Left lung (tissue), 4 donors: ENCODE measurements at regions not wholly inside any gene's neighbourhood (a gene's known extent, or its start where the extent isn't known, plus 50 kb on each side); places are given as distances from the start of the nearest gene placed in this dataset.

ENCODE experiments used
- ATAC-seq: fragments of 200-7000 bp; cut with Tn5 transposase; one replicate; pipeline ENCODE4 v1.9.1; 2020; ENCODE audit warnings: moderate library complexity
- DNase-seq, 4 donors: peaks; one replicate each; pipeline ENCODE4 v3.0.0-alpha.2; 2013 to 2020
- H3K27ac ChIP-seq, 2 donors: fragments of 200-600 bp; sonication (generic) in 1 of 2; one replicate each; pipeline versions ENCODE4 v1.5.0 to v1.8.0; 2020 to 2021
- H3K27me3 ChIP-seq, 2 donors: fragments of 200-600 bp; sonication (generic) in 1 of 2; one replicate each; pipeline versions ENCODE4 v1.5.0 to v1.8.0; 2020 to 2021
- H3K36me3 ChIP-seq, 2 donors: fragments of 200-600 bp; sonication (generic) in 1 of 2; one replicate each; pipeline versions ENCODE4 v1.5.0 to v1.8.0; 2020 to 2021
- H3K4me1 ChIP-seq, 2 donors: fragments of 200-600 bp; one replicate each; pipeline ENCODE4 v1.8.0; 2021
- H3K4me3 ChIP-seq, 2 donors: fragments of 200-600 bp; sonication (generic) in 1 of 2; one replicate each; pipeline versions ENCODE4 v1.5.0 to v1.8.0; 2020 to 2021; ENCODE audit warnings: mild to moderate bottlenecking in 1 of 2
- H3K9me3 ChIP-seq, 2 donors: fragments of 200-600 bp; sonication (generic) in 1 of 2; one replicate each; pipeline versions ENCODE4 v1.5.0 to v1.8.0; 2020 to 2021
- CTCF ChIP-seq, 2 donors: fragments of 200-600 bp; sonication (generic) in 1 of 2; IDR thresholded peaks; one replicate each; pipeline versions ENCODE4 v1.5.0 to v1.8.0; 2021; ENCODE audit warnings: antibody characterized with exemption in 2 of 2
- intact Hi-C, 2 donors: fragments of 100-400 bp; cut with DNase I; formaldehyde crosslinking; loops; one replicate each; pipeline versions ENCODE4 v1.11.2 to v1.14.2; 2022
- donor health status: DM: no; HTN: yes; CAD: no.
- donor health status: DM: no; HTN: no; CAD: no.

- intact Hi-C loops = no loop called here
- ATAC-seq (no peak), DNase-seq (no peak)
- no peak overlapping the region for H3K4me3 ChIP-seq
- H3K4me1 ChIP-seq = no peaks in the 10 kb centered on the region
- no peaks in the 10 kb centered on the region for H3K27me3 ChIP-seq
- H3K9me3 ChIP-seq = peaks cover 0 to 15% of the 10 kb centered on the region in 2 donors
- H3K36me3 ChIP-seq = no peaks in the 10 kb centered on the region
- TF ChIP-seq CTCF (IDR thresholded peaks at IDR 0.05) = no peak
- H3K27ac ChIP-seq = no peak overlapping the region
Measured at GRCh38 chr2:239890206-239890746, 134.9 kb downstream of the NDUFA10 start.

GRCh38 chr2:239889641-239890121 is 135.5 kb downstream of the NDUFA10 start:
- H3K9me3 ChIP-seq = peaks cover 0 to 21% of the 10 kb centered on the region in 2 donors
- no peaks in the 10 kb centered on the region for H3K4me1 ChIP-seq
- no peaks in the 10 kb centered on the region for H3K27me3 ChIP-seq
- TF ChIP-seq CTCF (IDR thresholded peaks at IDR 0.05) = no peak
- H3K36me3 ChIP-seq = no peaks in the 10 kb centered on the region
- H3K4me3 ChIP-seq = no peak overlapping the region
- no peak overlapping the region for H3K27ac ChIP-seq
- peak in 2 of 4 donors; percentile 36 to 50 for DNase-seq
- ATAC-seq = no peak
- intact Hi-C loops = no loop called here

- intact Hi-C loops = no loop called here
- no peak for ATAC-seq
Measured at GRCh38 chr2:239887604-239888003, 137.5 kb downstream of the NDUFA10 start.

GRCh38 chr2:239886781-239887180 is 138.4 kb downstream of the NDUFA10 start:
- TF ChIP-seq CTCF (IDR thresholded peaks at IDR 0.05) = no peak

More at GRCh38 chr2:239887604-239888003, 137.5 kb downstream of the NDUFA10 start:
- no peaks in the 10 kb centered on the region for H3K36me3 ChIP-seq
- no peaks in the 10 kb centered on the region for H3K27me3 ChIP-seq
- no peak for DNase-seq
- no peak overlapping the region for H3K4me3 ChIP-seq
- no peak for TF ChIP-seq CTCF (IDR thresholded peaks at IDR 0.05)
- peaks cover 0 to 32% of the 10 kb centered on the region in 2 donors for H3K9me3 ChIP-seq
- no peak overlapping the region for H3K27ac ChIP-seq
- H3K4me1 ChIP-seq = no peaks in the 10 kb centered on the region

GRCh38 chr2:239884875-239885274 is 140.3 kb downstream of the NDUFA10 start:
- DNase-seq (no peak), ATAC-seq (no peak)
- Histone ChIP-seq H3K9me3 (peaks cover 0 to 32% of the 10 kb centered on the region in 2 donors), H3K27me3 (peaks cover 0 to 16% of the 10 kb centered on the region in 2 donors), H3K4me1 (peaks cover 0 to 9% of the 10 kb centered on the region in 2 donors), H3K4me3 (no peak overlapping the region), H3K27ac (no peak overlapping the region), H3K36me3 (no peaks in the 10 kb centered on the region)
- no peak for TF ChIP-seq CTCF (IDR thresholded peaks at IDR 0.05)
- intact Hi-C loops = no loop called here

More at GRCh38 chr2:239886781-239887180, 138.4 kb downstream of the NDUFA10 start:
- ATAC-seq (no peak), DNase-seq (no peak)
- intact Hi-C loops = no loop called here
- Histone ChIP-seq H3K9me3 (peaks cover 0 to 32% of the 10 kb centered on the region in 2 donors), H3K4me3 (no peak overlapping the region), H3K27me3 (peaks cover 0 to 5% of the 10 kb centered on the region in 2 donors), H3K36me3 (no peaks in the 10 kb centered on the region), H3K4me1 (peaks cover 0 to 7% of the 10 kb centered on the region in 2 donors), H3K27ac (no peak overlapping the region)
